SH-SY5Y (cell line): ENCODE measurements at regions not wholly inside any gene's neighbourhood (a gene's known extent, or its start where the extent isn't known, plus 50 kb on each side); places are given as distances from the start of the nearest gene placed in this dataset.

Experiments
- GATA2 ChIP-seq: IDR thresholded peaks from 2 replicates; pipeline ENCODE4 v1.6.1; 2011; ENCODE audit warnings: mild to moderate bottlenecking, low read depth, low read length
- GATA3 ChIP-seq: IDR thresholded peaks from 2 replicates; pipeline ENCODE4 v1.6.1; 2011; ENCODE audit warnings: low read depth, mild to moderate bottlenecking, low read length, moderate library complexity

DNA sequence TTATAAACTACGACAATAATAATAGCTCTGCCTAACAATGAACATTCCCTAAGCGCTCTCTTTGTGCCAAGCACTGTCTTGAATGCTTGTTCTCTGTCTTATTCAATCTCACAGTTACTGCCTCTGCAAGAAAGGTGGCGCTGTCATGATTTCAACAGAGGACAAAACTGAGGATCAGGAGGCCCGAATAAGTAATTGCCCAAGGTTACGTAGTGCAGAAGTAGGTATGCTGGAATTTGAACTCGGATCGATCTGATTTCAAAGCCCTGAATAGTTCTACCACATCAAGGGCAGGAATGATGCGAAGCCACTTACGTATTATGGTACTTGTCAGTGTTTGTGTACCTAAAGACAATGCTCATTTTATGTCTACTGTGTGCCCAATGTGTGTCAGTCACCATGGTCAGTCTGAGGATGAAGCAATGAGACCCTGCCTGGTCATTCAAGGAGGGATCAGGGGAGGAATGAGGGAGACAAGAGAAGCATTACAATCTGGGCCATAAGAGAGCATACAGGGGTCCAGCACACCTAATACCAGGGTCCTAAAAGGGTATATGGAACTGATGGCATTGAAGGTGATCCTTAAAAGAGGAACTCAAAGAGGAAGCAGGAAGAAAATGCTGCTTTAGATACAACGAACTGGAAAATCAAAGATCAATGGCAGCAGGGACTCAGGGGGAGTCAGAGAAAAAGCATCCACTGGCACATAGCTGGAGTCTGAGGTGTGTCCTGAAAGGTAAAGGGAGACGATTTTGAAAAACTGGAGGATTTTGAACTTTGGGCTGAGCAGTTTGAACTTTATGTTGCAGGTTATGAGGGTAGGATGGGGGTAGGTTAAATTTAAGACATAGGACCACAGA, 389.2 kb downstream of the PLPP3 start:
- TF ChIP-seq GATA2, result no peak
- no peak for TF ChIP-seq GATA3

DNA sequence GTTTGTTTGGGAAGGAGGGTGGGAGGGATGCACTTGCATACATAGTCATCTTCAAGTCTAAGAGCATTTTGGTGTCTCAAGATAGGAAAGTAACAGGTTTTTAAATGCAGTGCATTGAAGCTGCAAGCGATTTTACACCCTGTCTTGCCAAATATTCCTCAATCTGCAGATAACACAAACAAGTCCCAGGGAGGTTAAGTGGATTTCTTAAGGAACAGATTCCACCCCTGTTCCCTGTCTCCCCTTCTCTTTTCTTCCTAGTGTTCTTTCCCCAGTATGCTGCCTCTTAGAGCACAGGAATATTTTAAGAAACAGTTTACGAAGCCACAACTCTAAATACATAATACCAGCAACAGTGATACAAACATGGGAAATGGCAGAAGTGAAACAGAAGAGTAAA, 389.9 kb downstream of the PLPP3 start:
- no peak for TF ChIP-seq GATA2
- no peak for TF ChIP-seq GATA3

DNA sequence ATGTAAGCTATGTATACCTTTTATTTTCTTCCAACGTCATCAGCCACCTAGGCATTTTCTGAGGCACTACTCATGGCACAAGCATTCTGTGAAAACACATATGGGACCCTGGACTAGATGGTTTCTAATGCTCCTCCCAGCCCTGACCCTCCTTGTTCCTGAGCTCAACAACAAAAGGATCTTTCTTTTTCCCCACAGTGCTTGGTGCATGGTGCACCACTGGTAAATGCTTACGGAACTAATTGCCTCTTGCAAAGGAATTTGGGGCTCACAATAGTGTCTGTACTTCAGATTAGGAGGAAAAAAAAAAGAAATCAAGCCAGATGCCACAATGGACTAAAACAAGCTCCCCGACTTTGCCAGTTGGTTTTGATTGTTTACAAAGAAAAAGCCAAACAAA, 390.5 kb downstream of the PLPP3 start:
- TF ChIP-seq GATA2 (no peak), GATA3 (no peak)

DNA sequence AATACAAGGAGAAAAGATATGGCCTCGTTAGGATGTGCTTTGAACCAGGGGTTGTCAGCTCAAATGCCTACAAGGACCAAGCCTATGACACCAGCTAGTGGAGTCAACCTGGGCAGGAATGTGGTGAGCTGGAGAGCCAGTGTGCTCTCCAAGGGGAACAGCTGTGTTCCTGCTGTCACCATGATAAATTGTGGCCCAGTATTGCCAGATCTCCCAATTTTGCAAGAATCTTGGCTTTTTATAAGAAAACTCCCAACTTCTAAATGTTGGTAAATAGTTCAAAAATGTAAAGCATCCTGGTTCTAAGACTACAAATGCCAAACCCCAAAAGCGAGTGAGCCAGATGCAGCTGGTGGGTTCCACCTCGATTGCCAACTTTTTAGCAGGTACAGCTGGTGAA, 391.1 kb downstream of the PLPP3 start:
- TF ChIP-seq GATA3, result no peak
- TF ChIP-seq GATA2, result no peak

DNA sequence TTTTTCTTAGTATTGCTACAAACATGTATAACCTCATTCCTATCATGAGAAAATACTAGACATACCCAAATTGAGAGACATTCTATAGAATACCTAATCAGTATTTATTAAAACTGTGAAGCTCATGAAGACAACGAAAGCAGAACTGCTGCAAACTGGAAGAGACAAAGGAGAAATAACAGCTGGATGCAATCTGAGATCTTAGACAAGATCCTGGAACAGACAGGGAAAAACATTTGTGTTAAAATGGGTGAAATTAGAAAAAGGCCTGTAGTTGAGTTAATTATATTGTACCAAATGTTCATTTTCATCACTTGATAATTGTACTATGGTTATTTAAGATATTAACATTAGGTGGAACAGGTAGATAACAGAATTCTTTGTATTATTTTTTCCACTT, 392.0 kb downstream of the PLPP3 start:
- TF ChIP-seq GATA2, result peak; percentile 62; the same call in 1 of the 2 replicates
- peak; percentile 74 for TF ChIP-seq GATA3

DNA sequence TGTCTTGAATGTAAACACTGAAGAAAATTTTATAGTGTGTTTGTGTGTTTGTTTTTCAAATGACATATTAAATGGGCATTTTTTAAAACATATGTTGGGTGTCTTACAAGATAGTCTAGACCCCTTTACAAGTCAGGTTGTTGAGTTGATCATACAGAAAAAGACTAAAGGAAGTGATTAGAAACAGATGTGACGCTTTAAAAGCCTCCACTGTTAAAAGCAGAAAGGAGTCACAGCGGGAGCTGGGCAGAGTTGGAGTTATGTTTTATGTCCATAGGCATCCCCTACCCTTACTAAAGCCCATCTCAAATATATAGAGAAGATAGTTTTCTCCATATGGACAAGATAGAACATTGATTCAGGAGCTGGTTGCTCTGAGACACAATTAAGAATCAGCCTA, 393.9 kb downstream of the PLPP3 start:
- no peak for TF ChIP-seq GATA3
- TF ChIP-seq GATA2, result no peak

DNA sequence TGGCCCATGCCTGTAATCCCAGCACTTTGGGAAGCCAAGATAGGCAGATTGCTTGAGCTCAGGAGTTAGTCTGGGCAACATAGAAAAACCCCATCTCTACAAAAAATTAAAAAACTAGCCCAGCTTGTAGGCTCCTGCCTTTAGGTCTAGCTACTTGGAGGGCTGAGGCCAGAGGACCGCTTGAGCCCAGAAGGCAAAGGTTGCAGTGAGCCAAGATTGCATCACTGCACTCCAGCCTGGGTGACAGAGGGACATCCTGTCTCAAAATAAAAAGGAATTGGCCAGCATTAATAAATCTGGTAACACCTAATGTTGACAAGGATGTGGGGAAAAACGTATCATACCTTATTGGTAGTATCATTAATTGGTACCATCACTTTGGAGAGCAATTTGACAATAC, 396.2 kb downstream of the PLPP3 start:
- TF ChIP-seq GATA2 (no peak), GATA3 (no peak)

DNA sequence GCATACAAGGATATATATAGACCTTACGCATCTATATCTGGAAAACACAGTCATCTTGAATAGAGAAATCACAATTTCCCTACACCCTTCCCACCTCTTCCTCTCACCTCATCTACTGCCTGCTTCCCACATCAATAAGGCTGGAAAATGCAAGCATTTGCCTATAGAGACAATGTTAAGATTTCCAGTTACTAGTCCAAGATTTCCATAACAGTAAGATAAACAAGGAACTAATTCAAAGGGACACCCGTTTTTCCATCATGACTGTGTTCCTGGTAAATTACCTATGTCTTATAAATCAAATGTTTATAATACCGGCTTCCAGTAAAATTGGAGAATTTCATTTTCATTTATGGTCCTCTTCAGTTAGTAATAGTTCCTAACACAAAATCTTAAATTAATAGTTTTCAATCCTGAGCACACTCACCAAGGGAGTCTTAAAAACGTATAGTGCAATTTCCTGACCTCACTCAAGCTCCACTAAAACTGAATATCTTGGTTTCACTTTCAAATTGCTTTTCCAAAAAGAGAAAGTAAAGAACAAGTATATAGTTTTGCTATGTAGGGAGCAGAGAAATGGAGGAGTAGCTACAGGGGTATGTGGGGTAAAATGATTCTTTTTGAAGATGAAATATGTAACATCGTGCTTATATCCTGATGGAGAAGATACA, 398.7 kb downstream of the PLPP3 start:
- TF ChIP-seq GATA2 (no peak), GATA3 (no peak)

DNA sequence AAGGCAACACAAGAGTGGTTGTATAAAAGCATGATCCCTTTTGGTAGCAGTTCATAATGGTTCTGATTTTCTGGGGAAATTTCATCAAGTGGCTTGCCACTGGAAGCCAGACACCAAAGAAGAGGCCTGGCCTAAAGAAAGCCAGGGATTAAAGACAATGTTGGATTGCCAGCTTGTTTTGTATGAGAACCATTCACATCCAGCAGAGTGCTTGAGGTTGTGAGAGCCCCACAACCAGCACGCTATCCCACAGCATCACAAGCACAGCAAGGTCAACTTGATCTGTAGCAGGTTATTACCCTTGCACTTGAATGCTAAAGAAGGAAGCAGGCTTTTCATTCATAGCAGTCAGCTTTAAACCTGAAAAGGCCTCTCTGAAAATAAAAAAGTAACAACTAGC, 399.8 kb downstream of the PLPP3 start:
- TF ChIP-seq GATA3 (no peak), GATA2 (no peak)

DNA sequence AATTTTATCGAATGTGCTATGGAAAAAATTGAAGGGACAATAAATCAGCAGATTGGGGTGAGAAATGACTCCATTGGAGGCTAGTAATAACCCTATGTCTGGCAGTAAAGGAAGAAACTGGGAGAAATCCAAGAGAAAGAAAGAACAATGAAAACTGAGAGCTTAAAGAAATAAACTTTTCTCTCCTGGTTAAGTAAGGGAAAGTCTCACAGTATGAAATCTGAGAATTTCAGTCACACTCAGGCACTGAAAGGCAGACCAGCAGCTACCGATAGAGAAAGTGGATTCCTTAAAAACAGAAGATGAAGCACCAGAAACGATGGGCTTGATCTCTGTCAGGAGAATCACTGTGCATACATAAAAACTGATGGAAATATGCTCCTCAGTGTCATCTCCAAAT, 404.2 kb downstream of the PLPP3 start:
- TF ChIP-seq GATA2 (no peak), GATA3 (no peak)

DNA sequence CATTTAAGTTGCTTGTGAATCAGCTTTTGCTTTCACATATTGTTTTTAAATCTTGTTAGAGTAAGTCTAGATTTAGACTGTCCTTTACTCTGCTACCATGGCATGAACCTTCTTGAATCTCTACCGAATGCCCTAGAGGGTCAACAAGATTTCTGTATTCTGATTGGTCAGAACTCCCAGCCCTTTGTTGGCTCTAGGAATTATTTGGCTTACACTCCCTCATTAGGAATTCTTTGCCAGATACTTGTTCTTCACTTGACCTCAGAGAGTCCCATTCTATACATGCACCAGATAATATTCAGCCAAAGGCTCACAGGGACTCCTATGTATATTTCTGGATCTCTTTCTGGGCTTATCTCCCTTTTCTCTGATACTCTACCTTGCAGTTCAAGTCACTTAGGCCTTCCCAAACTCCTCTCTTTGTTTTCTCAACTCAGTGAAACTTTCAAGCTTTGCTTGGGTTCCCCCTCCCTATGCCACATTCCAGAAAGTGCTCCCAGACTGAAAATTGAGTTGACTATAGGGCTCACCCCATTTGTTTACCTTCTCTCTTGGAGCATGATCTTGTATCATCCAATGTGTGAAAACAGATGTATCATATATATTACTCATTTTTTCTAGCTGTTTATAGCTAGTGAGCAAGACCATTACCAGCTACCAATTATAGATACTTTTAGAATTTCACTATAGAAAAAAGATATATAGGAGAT, 405.0 kb downstream of the PLPP3 start:
- TF ChIP-seq GATA2, result no peak
- TF ChIP-seq GATA3, result no peak

DNA sequence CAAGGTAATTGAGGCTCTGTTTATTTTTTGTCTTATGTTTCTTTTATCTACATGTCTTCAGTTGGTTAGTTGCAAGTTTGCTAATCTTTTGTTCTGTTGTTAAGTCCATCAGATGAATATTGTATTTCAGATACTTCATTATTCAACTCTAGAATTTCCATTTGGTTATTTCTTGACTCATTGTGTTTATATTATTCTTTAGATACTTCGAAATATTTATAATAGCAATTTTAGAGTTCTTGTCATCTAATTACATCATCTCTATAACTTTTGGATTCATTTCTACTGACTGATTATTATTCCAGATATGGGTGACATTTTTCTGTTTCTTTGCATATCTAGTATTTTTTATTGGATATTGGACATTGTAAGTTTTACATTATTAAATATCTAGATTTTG, 405.6 kb downstream of the PLPP3 start:
- no peak for TF ChIP-seq GATA2
- no peak for TF ChIP-seq GATA3

DNA sequence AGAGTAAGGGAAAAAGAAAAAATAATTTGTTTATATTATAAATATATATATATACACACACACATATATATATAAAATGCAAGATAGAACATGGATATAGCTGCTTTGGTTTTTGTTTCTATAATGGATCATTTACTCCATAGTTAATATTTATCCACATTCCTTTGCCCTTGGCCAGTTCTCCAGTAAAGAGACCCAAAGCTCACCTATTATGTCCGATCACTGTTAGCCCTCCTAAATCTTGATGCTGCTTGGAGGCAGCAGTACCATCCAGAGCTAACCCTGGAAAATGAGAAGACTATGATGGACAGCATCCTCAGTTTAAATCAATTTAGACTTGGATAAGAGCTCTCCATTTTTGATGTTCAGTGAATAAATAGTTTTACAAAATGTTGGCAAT, 407.7 kb downstream of the PLPP3 start:
- TF ChIP-seq GATA3, result no peak
- TF ChIP-seq GATA2, result no peak

DNA sequence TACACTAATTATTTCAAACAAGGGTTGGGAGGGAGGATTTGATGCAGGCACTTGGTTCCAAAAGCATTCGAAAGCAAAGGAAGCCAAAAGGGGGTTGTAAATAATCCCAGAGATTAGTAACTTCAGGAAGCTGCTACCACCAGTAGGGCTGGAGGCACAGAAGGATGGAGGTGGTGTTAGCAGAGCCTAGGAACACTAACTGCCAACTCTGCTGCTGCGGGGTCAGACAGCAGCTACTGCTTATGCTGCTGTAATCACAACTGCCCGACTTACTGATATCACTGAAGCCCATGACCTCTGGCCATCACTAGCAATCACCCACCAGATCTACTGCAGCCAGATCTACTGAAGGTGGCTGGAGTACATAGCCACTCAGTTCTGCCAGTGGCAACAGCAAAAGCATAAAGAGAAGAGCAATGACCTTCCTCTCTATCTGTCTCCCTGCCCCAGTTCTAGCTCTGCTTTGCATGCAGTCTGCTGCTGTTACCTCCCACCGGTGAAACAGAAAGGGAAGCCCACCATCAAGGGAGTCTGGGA, 408.5 kb downstream of the PLPP3 start:
- TF ChIP-seq GATA2, result peak; percentile 52
- TF ChIP-seq GATA3, result no peak
